Epithelial cell of esophagus (primary cell): ENCODE measurements at regions not wholly inside any gene's neighbourhood (a gene's known extent, or its start where the extent isn't known, plus 50 kb on each side); places are given as distances from the start of the nearest gene placed in this dataset.

Source experiments
- DNase-seq: peaks from one replicate; pipeline ENCODE4 v3.0.0; 2010; ENCODE audit warnings: low read depth
- H3K4me3 ChIP-seq: 2 replicates; pipeline ENCODE4 v1.5.1; 2011; ENCODE audit warnings: mild to moderate bottlenecking, low read length, control low read depth
- TF ChIP-seq, protein P1 (sequence below): IDR thresholded peaks from 2 replicates; pipeline ENCODE4 v1.5.1; 2011; ENCODE audit warnings: low read depth, mild to moderate bottlenecking, low read length, control low read depth, inconsistent platforms; ENCODE audit not compliant: insufficient read depth; ENCODE audit errors: missing control alignments

DNA sequence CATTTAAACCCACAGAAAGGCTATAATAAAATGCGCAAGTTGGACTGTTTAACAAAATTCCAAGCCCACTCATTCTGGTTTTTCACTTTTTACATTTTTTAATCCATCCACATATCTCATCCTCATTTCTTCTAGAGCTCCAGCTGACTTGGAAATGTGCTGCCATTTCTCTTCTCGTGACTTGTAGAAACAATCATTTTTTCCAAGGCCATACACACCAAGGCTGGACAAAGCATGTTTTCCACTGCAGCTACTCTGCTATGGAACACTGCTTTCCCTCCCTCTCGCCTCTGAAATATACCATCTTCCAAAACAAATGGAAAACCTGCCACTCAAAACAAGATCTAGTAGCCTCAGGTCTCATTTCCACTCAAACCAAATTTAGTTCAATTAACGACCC lies 141.1 kb downstream of the ESM1 start:
- H3K4me3 ChIP-seq: no peak overlapping the region
- DNase-seq: no peak
- TF ChIP-seq, protein P1, sequence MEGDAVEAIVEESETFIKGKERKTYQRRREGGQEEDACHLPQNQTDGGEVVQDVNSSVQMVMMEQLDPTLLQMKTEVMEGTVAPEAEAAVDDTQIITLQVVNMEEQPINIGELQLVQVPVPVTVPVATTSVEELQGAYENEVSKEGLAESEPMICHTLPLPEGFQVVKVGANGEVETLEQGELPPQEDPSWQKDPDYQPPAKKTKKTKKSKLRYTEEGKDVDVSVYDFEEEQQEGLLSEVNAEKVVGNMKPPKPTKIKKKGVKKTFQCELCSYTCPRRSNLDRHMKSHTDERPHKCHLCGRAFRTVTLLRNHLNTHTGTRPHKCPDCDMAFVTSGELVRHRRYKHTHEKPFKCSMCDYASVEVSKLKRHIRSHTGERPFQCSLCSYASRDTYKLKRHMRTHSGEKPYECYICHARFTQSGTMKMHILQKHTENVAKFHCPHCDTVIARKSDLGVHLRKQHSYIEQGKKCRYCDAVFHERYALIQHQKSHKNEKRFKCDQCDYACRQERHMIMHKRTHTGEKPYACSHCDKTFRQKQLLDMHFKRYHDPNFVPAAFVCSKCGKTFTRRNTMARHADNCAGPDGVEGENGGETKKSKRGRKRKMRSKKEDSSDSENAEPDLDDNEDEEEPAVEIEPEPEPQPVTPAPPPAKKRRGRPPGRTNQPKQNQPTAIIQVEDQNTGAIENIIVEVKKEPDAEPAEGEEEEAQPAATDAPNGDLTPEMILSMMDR: no peak

DNA sequence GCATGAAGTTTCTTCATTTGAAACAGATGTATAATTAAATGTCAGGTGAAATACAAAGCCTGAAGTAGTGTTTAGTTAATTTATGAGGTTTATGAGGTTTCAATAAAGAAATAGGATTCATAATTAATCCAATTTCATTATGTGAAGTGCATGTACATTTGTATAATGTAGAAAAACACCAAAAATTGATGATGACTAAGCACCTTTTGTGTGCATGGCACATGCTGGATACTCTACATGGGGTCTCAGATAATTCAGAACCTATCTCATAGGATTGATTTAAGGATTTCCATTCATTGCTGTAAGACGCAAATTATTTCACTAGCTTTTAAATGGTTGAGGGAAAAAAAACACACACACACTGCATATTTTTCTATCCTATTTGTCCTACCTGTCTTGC lies 143.9 kb downstream of the ESM1 start:
- H3K4me3 ChIP-seq: no peak overlapping the region
- TF ChIP-seq, protein P1: no peak
- DNase-seq: no peak

DNA sequence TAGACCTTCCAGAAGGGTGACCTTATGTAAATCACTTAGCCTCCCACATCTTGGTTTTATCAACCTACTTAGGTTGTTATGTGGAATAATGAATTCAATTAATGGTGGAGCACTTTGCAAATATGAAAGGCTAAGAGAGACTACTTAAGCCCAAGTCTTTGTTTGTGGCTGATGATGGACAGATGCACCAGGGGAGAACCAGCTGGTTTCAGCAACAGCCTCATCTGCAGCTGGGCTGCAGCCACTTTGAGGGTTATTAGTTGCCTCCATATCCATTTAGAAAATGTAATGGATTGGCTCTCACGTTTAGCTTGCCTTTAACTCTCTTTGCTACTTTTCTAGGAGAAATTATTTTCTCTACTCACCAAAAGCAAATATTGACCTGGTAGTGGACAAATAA lies 146.6 kb downstream of the ESM1 start:
- H3K4me3 ChIP-seq: no peak overlapping the region
- TF ChIP-seq, protein P1: no peak
- no peak for DNase-seq

DNA sequence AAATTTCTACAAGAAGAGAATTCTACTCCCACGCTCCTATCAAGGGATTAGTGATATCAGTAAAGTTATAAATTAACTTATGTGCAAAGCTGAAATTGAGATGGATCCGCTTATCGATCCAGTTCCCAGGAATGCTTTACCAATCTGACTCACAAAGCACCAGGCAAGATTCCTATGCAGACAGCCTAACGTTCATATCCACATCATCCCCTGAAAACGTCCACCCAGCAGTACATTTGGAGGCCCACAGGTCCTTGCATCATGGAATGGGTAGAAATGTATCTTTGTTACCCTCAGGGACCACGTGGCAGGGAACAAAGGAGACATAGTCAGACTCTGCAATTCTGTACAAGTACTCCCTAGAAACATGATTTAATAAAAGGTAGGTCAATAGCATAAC lies 147.4 kb downstream of the ESM1 start:
- no peak for DNase-seq
- TF ChIP-seq, protein P1: no peak
- H3K4me3 ChIP-seq: no peak overlapping the region

DNA sequence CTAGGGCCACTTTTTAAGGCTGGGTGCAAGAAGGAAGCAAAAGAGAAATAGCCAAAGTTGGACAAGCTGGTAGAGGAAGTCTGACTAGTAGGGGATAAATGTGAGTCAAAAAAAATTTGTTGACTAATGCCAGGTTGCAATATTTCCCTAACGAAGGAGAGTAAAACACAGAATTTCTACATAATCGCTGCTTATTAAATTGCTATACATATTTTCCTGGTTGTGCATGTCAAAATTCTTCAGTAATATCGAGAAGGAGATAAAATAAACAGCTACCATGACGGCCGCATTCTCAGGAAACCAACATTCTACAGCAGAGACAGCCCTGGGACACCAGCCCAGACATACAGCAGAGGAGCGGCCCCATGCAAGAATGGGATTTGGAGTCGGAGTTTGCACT lies 148.3 kb downstream of the ESM1 start:
- DNase-seq: no peak
- TF ChIP-seq, protein P1: no peak
- no peak overlapping the region for H3K4me3 ChIP-seq

DNA sequence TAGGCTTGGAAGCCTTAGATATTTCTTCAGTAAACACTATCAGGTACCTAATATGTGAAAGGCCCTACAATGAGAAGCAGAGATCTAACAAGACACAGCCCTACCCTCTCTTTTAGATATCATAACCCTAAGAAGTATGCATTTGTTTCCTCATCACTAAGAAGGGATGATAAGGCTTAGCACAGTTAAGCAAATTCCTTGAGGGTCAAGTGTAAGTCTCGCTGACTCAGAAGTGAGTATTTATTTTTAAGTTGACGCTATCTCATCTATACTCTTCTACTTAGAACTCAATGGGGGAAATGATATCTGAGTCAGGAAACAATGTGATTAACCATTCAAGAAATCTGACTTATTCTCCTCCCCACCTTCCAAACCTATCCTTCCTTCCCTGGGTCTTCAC lies 149.7 kb downstream of the ESM1 start:
- TF ChIP-seq, protein P1: no peak
- no peak for DNase-seq
- H3K4me3 ChIP-seq: no peak overlapping the region

DNA sequence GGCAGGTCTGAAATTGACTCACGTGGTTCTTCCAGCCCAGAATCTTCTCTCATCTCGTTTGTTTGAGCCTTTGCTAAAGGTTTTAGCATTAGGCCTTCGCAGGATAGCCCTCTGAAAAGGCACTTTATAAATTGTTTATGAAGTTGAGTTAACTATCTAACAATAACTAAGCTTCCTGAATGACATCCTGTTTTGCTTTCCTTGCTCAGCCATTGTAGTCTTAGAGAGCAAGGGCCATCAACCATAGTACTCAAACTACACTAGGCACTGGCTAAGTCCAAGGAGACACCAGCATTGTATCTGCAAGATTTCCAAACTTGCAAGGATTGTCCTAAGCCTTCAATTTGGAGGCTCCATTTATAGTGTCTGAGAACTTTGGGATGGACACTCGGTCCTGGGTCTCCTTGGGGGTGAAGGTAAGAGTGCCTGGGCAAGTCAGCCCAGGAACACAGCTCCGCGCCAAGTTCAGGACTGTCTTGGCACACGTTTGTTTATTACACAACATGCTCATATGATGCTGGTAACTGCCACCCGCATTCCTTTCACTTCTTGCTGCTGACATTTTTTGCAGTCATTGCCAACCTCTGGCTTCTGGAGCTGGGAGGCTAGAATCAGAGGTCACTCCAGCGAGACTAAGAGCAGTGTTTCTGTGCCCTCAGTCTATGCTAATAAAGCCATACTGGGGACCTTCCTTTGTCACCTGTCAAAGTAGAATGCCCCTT lies 151.1 kb downstream of the ESM1 start:
- no peak for DNase-seq
- no peak overlapping the region for H3K4me3 ChIP-seq
- TF ChIP-seq, protein P1: no peak
